Mesothelial cell of epicardium (in vitro differentiated cells): ENCODE measurements at regions not wholly inside any gene's neighbourhood (a gene's known extent, or its start where the extent isn't known, plus 50 kb on each side); places are given as distances from the start of the nearest gene placed in this dataset.

ENCODE experiments used
- DNase-seq, 2 experiments: peaks; one replicate each; pipeline ENCODE4 v3.0.0; 2021; ENCODE audit warnings: low spot score in 2 of 2; ENCODE audit not compliant: unreplicated experiment in 2 of 2
- H3K27ac Mint-ChIP-seq: 2 replicates; pipeline ENCODE4 v1.8.0; 2021; ENCODE audit warnings: mixed read lengths
- H3K27me3 Mint-ChIP-seq: 2 replicates; pipeline ENCODE4 v1.8.0; 2021; ENCODE audit warnings: low read depth, mixed read lengths
- H3K36me3 Mint-ChIP-seq: 2 replicates; pipeline ENCODE4 v1.8.0; 2021; ENCODE audit warnings: mixed read lengths
- H3K4me1 Mint-ChIP-seq: 2 replicates; pipeline ENCODE4 v1.8.0; 2021; ENCODE audit warnings: mixed read lengths
- H3K4me3 Mint-ChIP-seq: 2 replicates; pipeline ENCODE4 v1.8.0; 2021; ENCODE audit warnings: mild to moderate bottlenecking, moderate library complexity, mixed read lengths
- H3K9me3 Mint-ChIP-seq: 2 replicates; pipeline ENCODE4 v1.8.0; 2021; ENCODE audit warnings: mixed read lengths
- TF ChIP-seq, protein P1 (sequence below): fragments of 200-600 bp; sonication (generic); IDR thresholded peaks from one replicate; pipeline ENCODE4 v1.5.0; 2021; ENCODE audit warnings: antibody characterized with exemption; ENCODE audit not compliant: unreplicated experiment

DNA sequence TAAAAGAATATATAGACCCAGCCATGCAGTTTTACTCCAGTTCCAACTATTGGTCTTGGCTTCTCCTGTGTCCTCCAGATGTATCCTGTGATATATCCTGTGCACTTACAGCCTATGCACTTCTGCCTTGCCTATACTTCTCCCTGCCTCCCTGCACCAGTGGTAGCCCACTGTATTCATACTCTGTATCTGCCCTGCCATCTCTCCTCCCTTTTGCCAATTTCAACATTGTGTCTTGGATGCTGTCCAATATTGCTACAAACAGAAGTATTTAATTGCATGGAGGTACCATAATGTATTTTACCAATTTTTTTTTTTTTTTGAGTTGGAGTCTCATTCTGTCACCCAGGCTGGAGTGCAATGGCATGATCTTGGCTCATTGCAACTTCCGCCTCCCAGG, 242.7 kb downstream of the HAPSTR1 start:
- no peaks in the 10 kb centered on the region for H3K36me3 Mint-ChIP-seq
- no peaks in the 10 kb centered on the region for H3K4me1 Mint-ChIP-seq
- H3K9me3 Mint-ChIP-seq: no peaks in the 10 kb centered on the region
- no peak overlapping the region for H3K27ac Mint-ChIP-seq
- DNase-seq: no peak
- H3K27me3 Mint-ChIP-seq: peaks cover 17% of the 10 kb centered on the region
- H3K4me3 Mint-ChIP-seq: no peak overlapping the region
- TF ChIP-seq, protein P1, sequence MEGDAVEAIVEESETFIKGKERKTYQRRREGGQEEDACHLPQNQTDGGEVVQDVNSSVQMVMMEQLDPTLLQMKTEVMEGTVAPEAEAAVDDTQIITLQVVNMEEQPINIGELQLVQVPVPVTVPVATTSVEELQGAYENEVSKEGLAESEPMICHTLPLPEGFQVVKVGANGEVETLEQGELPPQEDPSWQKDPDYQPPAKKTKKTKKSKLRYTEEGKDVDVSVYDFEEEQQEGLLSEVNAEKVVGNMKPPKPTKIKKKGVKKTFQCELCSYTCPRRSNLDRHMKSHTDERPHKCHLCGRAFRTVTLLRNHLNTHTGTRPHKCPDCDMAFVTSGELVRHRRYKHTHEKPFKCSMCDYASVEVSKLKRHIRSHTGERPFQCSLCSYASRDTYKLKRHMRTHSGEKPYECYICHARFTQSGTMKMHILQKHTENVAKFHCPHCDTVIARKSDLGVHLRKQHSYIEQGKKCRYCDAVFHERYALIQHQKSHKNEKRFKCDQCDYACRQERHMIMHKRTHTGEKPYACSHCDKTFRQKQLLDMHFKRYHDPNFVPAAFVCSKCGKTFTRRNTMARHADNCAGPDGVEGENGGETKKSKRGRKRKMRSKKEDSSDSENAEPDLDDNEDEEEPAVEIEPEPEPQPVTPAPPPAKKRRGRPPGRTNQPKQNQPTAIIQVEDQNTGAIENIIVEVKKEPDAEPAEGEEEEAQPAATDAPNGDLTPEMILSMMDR: no peak

DNA sequence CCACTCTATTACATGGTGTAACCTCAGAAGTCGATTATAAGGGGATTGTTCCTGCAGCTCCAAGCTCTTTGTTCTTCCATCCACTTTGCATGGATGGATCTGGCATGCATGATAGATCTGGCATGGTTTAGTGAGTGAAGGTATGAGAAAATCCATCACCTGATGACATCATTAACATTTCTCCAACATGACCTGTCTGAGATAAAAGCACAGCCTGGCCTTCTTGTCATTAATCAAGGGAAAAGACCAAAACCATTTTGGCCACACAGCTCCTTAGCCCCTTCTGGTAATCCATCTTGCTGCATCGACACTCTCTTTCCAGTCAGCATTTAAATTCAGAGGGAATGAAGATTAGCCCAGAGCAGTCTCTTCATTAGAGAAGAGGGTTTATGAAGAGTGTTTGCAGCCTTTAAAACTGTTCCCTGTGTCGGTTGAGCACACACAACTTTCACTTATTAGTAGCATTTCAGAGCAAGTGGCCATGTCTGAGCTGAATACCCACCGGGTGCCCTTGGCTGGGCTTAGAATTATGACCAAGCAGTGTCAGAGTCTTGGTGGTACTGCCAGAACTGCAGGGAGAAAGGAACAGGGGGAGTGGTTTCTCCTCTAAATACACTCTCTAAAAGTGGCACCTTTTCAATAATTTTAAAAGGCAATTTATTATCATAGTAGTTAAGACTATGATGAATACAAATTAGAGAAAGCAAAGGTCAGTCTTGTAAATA, 246.0 kb downstream of the HAPSTR1 start:
- H3K4me3 Mint-ChIP-seq: no peak overlapping the region
- H3K27me3 Mint-ChIP-seq: peaks cover 5% of the 10 kb centered on the region
- no peaks in the 10 kb centered on the region for H3K4me1 Mint-ChIP-seq
- no peak for DNase-seq
- H3K36me3 Mint-ChIP-seq: no peaks in the 10 kb centered on the region
- H3K9me3 Mint-ChIP-seq: no peaks in the 10 kb centered on the region
- H3K27ac Mint-ChIP-seq: no peak overlapping the region
- TF ChIP-seq, protein P1: no peak

DNA sequence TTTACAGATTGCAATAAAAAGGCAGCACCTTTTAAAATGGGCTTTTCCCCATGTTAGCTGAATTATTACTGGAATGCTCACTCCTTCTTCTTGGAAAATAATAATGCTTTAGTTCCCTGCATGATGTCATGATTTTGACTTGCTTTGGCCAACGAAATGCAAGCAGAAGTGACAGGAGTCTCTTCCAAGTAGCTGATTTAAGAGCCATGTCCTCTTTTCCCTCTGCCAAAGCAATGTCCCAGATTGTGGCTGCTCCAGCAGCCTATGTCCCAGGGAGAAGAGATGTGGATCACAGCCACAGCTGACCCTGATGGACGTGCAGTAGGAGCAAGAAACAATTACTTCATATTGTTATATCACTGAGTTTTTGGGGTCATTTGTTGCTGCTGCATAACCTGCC, 246.6 kb downstream of the HAPSTR1 start:
- no peaks in the 10 kb centered on the region for H3K9me3 Mint-ChIP-seq
- no peaks in the 10 kb centered on the region for H3K4me1 Mint-ChIP-seq
- no peaks in the 10 kb centered on the region for H3K36me3 Mint-ChIP-seq
- DNase-seq: no peak
- H3K4me3 Mint-ChIP-seq: no peak overlapping the region
- peaks cover 8% of the 10 kb centered on the region for H3K27me3 Mint-ChIP-seq
- H3K27ac Mint-ChIP-seq: no peak overlapping the region
- TF ChIP-seq, protein P1: no peak

DNA sequence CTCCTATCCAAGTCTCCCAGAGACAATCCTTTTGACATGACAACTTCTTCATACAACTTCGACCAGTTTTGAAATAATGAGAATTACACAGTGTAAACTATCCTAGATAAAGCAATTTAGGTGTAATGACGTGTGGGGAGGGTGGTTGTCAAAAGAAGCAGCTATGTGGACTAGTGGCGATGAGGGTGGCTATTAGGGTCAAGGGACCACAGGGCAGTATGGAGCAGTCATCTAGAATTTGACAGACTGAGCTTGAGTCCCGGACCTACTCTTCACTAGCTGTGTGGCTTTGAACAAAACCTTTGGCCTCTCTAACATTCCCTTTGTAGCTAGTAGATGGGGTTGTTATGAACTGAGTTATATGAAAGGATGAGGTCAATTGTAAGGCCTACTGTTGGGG, 247.1 kb downstream of the HAPSTR1 start:
- no peak overlapping the region for H3K27ac Mint-ChIP-seq
- H3K4me1 Mint-ChIP-seq: no peaks in the 10 kb centered on the region
- H3K27me3 Mint-ChIP-seq: peaks cover 8% of the 10 kb centered on the region
- TF ChIP-seq, protein P1: no peak
- H3K36me3 Mint-ChIP-seq: no peaks in the 10 kb centered on the region
- no peak for DNase-seq
- no peaks in the 10 kb centered on the region for H3K9me3 Mint-ChIP-seq
- no peak overlapping the region for H3K4me3 Mint-ChIP-seq

DNA sequence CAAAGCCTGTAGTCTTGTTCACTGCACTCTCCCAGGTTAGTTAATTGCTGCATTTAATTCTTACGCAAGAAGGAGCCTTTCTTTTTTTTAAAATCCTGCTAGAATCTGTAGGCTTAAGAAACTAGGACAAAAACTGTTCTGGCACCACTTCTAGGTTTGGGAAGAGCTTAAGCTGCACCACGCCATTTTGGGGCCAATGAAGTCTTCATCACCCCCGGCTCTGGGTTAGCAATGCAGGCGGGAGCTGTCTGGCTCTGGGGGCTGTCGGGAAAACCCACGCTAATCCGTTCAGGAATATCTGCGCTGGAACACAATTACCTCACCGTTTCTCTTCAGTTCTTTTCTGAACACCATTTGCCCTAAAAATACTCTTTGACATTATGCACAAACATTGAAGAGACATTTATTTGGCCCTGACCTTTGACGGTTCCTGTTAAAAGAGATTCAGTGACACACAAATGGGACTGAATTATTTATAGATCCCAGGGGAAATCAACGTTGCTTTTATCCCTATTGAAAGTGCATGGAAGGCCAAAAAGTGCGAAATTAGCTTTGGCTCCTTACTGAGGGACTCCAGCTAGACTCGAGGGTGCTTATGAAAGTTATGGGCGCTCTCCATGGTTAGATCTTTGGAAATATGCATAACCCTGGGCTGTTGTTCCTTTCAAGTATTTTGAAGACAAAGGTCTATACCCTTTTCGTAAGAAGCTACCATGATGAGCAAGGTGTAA, 249.2 kb downstream of the HAPSTR1 start:
- H3K9me3 Mint-ChIP-seq: no peaks in the 10 kb centered on the region
- no peak overlapping the region for H3K27ac Mint-ChIP-seq
- no peak overlapping the region for H3K4me3 Mint-ChIP-seq

More for the DNA sequence above, 249.2 kb downstream of the HAPSTR1 start:
- Mint-ChIP-seq H3K4me1 (no peaks in the 10 kb centered on the region), H3K27me3 (peaks cover 10% of the 10 kb centered on the region), H3K36me3 (no peaks in the 10 kb centered on the region)
- DNase-seq: no peak
- TF ChIP-seq, protein P1: no peak
